ENCODE measurements at regions not wholly inside any gene's neighbourhood (a gene's known extent, or its start where the extent isn't known, plus 50 kb on each side); places are given as distances from the start of the nearest gene placed in this dataset.

DNA sequence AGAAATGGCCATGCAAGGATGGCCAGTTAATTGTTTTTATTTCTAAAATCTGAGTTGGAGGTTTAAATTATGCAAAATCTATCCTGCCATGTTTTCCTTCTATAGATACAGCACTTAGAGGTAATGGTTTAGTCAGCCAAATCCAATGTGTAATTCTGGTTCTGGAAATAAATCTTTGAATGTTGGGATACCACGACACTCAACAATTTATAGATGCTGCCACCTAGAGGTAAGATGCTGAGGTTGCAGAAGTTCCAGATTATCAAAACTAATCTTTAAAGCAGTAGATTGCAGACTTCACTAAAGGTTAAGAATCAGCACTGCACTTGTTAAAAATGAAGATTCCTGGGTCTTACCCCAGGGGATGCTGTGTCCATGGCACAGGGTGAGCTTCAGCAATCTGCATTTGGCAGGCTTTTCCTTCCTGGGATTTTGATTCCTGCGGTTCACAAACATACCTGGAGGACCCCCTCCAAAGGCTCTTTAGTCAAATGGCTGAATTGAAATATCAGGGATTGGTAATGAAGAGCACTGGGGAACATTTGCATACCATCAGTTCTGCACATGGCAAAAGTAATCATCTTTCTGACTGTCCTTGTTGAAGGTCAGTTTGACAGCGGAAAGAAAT is 53.4 kb upstream of the ANO4 start:
- no peak for DNase-seq

DNA sequence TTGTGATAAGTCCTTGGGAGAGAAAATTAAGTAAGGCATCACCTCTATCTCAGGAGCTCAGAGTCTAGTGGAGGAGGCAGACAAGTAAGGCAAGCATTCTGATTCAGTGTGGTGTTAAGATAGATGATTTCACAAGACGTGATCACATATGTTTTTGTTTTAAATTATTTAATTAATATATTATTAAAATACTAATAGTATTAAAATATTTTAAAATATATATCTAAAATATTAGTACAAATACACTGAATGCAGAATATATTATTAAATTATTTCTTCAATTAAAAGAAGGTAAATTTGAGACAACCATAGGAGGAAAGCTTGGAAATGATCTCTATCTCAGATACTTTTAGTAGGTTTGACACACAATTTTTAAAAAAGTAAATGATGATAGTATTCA is 51.5 kb upstream of the ANO4 start:
- DNase-seq: no peak
